Gastrocnemius medialis (tissue), 4 donors: ENCODE measurements at regions not wholly inside any gene's neighbourhood (a gene's known extent, or its start where the extent isn't known, plus 50 kb on each side); places are given as distances from the start of the nearest gene placed in this dataset.

Experiments used
- ATAC-seq, 2 donors: fragments of 150-250 bp; one replicate each; pipeline ENCODE4 v1.9.1; 2016
- DNase-seq, 2 donors: peaks; one replicate each; pipeline ENCODE4 v3.0.0-alpha.2; 2019
- H3K27ac ChIP-seq, 4 donors: fragments of 200-600 bp; sonication (generic); 1 replicate in 1 of 4; 2 replicates in 3 of 4; pipeline ENCODE4 v1.5.1; 2016 to 2018; ENCODE audit warnings: mild to moderate bottlenecking in 2 of 4, moderate library complexity in 1 of 4
- H3K27me3 ChIP-seq, 3 donors: fragments of 200-600 bp; sonication (generic) in 2 of 3; 1 replicate in 1 of 3; 2 replicates in 2 of 3; pipeline versions ENCODE4 v1.5.1 to v1.6.0; 2016 to 2019; ENCODE audit warnings: mild to moderate bottlenecking in 1 of 3, moderate library complexity in 1 of 3
- H3K36me3 ChIP-seq, 2 donors: fragments of 200-600 bp; sonication (generic) in 1 of 2; one replicate each; pipeline ENCODE4 v1.5.1; 2017 to 2018
- H3K4me1 ChIP-seq, 2 donors: fragments of 200-600 bp; sonication (generic) in 1 of 2; one replicate each; pipeline ENCODE4 v1.5.1; 2016 to 2017; ENCODE audit warnings: mild to moderate bottlenecking in 2 of 2
- H3K4me3 ChIP-seq, 4 donors: fragments of 200-600 bp; sonication (generic) in 3 of 4; 1 replicate in 1 of 4; 2 replicates in 3 of 4; pipeline ENCODE4 v1.5.1; 2016 to 2019; ENCODE audit warnings: mild to moderate bottlenecking in 2 of 4
- H3K9me3 ChIP-seq, 3 donors: fragments of 200-600 bp; sonication (generic) in 2 of 3; 1 replicate in 1 of 3; 2 replicates in 2 of 3; pipeline ENCODE4 v1.5.1; 2016 to 2019
- CTCF ChIP-seq, 5 experiments: fragments of 450-650 bp in 3 of 5; fragments of 200-600 bp in 2 of 5; sonication (generic) in 2 of 5; IDR thresholded peaks in 4 of 5; conservative IDR thresholded peaks in 1 of 5; 1 replicate in 4 of 5; 2 replicates in 1 of 5; pipeline ENCODE4 v1.5.1; 2016 to 2019; ENCODE audit warnings: antibody characterized with exemption in 5 of 5, mild to moderate bottlenecking in 3 of 5, moderate library complexity in 3 of 5
- POLR2A ChIP-seq, 2 donors: fragments of 450-650 bp; IDR thresholded peaks; one replicate each; pipeline ENCODE4 v1.6.1; 2017; ENCODE audit warnings: antibody characterized with exemption in 2 of 2, mild to moderate bottlenecking in 2 of 2, moderate library complexity in 2 of 2
- in situ Hi-C, 4 donors: fragments of 200-750 bp; cut with MboI; loops; one replicate each; pipeline versions ENCODE4 v1.15.0 to v1.8.0; 2017; ENCODE audit warnings: low sequenced_read_pairs in 4 of 4
- intact Hi-C: fragments of 100-400 bp; cut with DNase I; formaldehyde crosslinking; loops from one replicate; pipeline ENCODE4 v1.15.1; 2023; ENCODE audit warnings: low total_unique reads

GRCh38 chr10:109200646-109201045 lies 722.7 kb downstream of the XPNPEP1 start:
- intact Hi-C loops: no loop called here

GRCh38 chr10:109191823-109192222 lies 731.5 kb downstream of the XPNPEP1 start:
- TF ChIP-seq POLR2A (IDR thresholded peaks at IDR 0.05) (no peak), CTCF (IDR thresholded peaks at IDR 0.05 in 4 of 5, conservative IDR thresholded peaks at IDR 0.05 in 1 of 5) (no peak)
- Histone ChIP-seq H3K4me3 (no peak overlapping the region), H3K4me1 (no peaks in the 10 kb centered on the region), H3K36me3 (no peaks in the 10 kb centered on the region), H3K9me3 (peaks cover 0 to 5% (median 0%) of the 10 kb centered on the region in 3 donors), H3K27me3 (no peaks in the 10 kb centered on the region), H3K27ac (no peak overlapping the region)
- intact Hi-C loops: no loop called here
- ATAC-seq (no peak), DNase-seq (no peak)
- in situ Hi-C loops: no loop called here

More at GRCh38 chr10:109200646-109201045, 722.7 kb downstream of the XPNPEP1 start:
- Histone ChIP-seq H3K27ac (no peak overlapping the region), H3K36me3 (no peaks in the 10 kb centered on the region), H3K4me3 (no peak overlapping the region), H3K9me3 (no peaks in the 10 kb centered on the region), H3K27me3 (no peaks in the 10 kb centered on the region), H3K4me1 (no peaks in the 10 kb centered on the region)
- in situ Hi-C loops: no loop called here
- TF ChIP-seq CTCF (IDR thresholded peaks at IDR 0.05 in 4 of 5, conservative IDR thresholded peaks at IDR 0.05 in 1 of 5): no peak
- no peak for TF ChIP-seq POLR2A (IDR thresholded peaks at IDR 0.05)
- no peak for ATAC-seq
- no peak for DNase-seq

GRCh38 chr10:109191341-109191740 lies 732.0 kb downstream of the XPNPEP1 start:
- TF ChIP-seq POLR2A (IDR thresholded peaks at IDR 0.05) (no peak), CTCF (IDR thresholded peaks at IDR 0.05 in 4 of 5, conservative IDR thresholded peaks at IDR 0.05 in 1 of 5) (no peak)
- Histone ChIP-seq H3K4me1 (no peaks in the 10 kb centered on the region), H3K36me3 (no peaks in the 10 kb centered on the region), H3K4me3 (no peak overlapping the region), H3K27me3 (no peaks in the 10 kb centered on the region), H3K27ac (no peak overlapping the region), H3K9me3 (peaks cover 0 to 5% (median 0%) of the 10 kb centered on the region in 3 donors)
- intact Hi-C loops: no loop called here
- no peak for DNase-seq
- no peak for ATAC-seq
- in situ Hi-C loops: no loop called here

- intact Hi-C loops: no loop called here
- no peak for DNase-seq
- Histone ChIP-seq H3K27ac (no peak overlapping the region), H3K4me1 (no peaks in the 10 kb centered on the region), H3K36me3 (no peaks in the 10 kb centered on the region), H3K27me3 (no peaks in the 10 kb centered on the region), H3K4me3 (no peak overlapping the region), H3K9me3 (peaks cover 0 to 5% (median 0%) of the 10 kb centered on the region in 3 donors)
- no peak for ATAC-seq
- in situ Hi-C loops: no loop called here
- TF ChIP-seq CTCF (IDR thresholded peaks at IDR 0.05 in 4 of 5, conservative IDR thresholded peaks at IDR 0.05 in 1 of 5): no peak
- no peak for TF ChIP-seq POLR2A (IDR thresholded peaks at IDR 0.05)
Observed at GRCh38 chr10:109187677-109188076, 735.6 kb downstream of the XPNPEP1 start.

- ATAC-seq (no peak), DNase-seq (no peak)
- TF ChIP-seq POLR2A (IDR thresholded peaks at IDR 0.05) (no peak), CTCF (IDR thresholded peaks at IDR 0.05 in 4 of 5, conservative IDR thresholded peaks at IDR 0.05 in 1 of 5) (no peak)
- in situ Hi-C loops (no loop called here), intact Hi-C loops (no loop called here)
- Histone ChIP-seq H3K9me3 (no peaks in the 10 kb centered on the region), H3K27me3 (no peaks in the 10 kb centered on the region), H3K4me1 (no peaks in the 10 kb centered on the region), H3K36me3 (no peaks in the 10 kb centered on the region), H3K4me3 (no peak overlapping the region), H3K27ac (no peak overlapping the region)
Observed at GRCh38 chr10:109183366-109183765, 739.9 kb downstream of the XPNPEP1 start.
